ENCODE measurements at regions not wholly inside any gene's neighbourhood (a gene's known extent, or its start where the extent isn't known, plus 50 kb on each side); places are given as distances from the start of the nearest gene placed in this dataset.

DNA sequence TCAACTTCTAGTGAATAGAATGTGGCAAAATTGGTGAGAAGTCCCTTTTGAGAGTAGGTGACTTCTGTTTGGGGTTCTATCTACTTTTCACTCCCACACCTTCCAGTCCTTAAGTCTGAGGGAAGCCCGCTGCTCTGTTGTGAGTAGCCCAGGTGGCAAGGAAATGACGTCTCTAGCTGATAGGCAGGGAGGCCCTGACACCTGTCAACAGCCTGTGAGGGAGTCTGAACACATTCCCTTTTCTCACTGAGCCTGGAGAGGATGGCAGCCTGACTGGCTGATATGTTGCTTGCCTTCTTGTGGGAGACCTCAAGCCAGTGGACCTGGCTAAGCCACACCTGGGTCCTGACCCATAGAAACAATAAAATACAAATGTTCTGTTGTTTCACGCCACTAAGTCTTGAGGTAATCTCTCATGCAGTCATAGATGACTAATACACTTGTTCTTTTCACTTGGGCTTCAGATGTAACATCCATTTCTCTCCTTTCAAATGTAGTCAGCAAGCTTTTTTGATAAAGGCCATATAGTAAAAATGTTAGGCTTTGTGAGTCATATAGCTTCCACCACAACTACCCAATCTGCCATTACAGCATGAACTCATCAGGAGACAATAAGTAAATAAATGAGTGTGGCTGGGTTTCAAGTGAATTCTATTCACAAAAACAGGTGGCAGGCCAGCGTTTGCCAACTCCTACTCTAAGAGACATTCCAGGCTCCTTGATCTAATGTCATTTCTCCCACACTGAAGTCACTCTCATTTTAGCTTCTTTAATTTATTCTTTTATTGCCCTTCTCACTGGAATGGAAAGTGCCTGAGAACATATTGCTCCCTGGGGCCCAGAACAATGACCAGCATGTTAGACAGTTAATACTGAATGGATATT, 265.1 kb upstream of the MAD2L1 start:
- no peak for TF ChIP-seq POLR2A (IDR thresholded peaks at IDR 0.05)
- TF ChIP-seq, protein P1, sequence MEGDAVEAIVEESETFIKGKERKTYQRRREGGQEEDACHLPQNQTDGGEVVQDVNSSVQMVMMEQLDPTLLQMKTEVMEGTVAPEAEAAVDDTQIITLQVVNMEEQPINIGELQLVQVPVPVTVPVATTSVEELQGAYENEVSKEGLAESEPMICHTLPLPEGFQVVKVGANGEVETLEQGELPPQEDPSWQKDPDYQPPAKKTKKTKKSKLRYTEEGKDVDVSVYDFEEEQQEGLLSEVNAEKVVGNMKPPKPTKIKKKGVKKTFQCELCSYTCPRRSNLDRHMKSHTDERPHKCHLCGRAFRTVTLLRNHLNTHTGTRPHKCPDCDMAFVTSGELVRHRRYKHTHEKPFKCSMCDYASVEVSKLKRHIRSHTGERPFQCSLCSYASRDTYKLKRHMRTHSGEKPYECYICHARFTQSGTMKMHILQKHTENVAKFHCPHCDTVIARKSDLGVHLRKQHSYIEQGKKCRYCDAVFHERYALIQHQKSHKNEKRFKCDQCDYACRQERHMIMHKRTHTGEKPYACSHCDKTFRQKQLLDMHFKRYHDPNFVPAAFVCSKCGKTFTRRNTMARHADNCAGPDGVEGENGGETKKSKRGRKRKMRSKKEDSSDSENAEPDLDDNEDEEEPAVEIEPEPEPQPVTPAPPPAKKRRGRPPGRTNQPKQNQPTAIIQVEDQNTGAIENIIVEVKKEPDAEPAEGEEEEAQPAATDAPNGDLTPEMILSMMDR (IDR thresholded peaks at IDR 0.05): no peak
